ENCODE measurements at regions not wholly inside any gene's neighbourhood (a gene's known extent, or its start where the extent isn't known, plus 50 kb on each side); places are given as distances from the start of the nearest gene placed in this dataset.

- ATAC-seq: no peak
- intact Hi-C loops (cut with DNase I): no loop called here
Measured at GRCh38 chr2:30363406-30363805, 83.6 kb upstream of the LCLAT1 start.

GRCh38 chr2:30365201-30365600, 81.8 kb upstream of the LCLAT1 start:
- DNase-seq (ENCODE audit: low spot score) (no peak), ATAC-seq (no peak)
- intact Hi-C loops (cut with DNase I): no loop called here

More at GRCh38 chr2:30363406-30363805, 83.6 kb upstream of the LCLAT1 start:
- no peak for DNase-seq (ENCODE audit: low spot score)

GRCh38 chr2:30366199-30366691, 80.8 kb upstream of the LCLAT1 start:
- ATAC-seq (peak; percentile 18), DNase-seq (ENCODE audit: low spot score) (no peak)
- intact Hi-C loops (cut with DNase I): no loop called here

- no peak for ATAC-seq
- intact Hi-C loops (cut with DNase I): no loop called here
- DNase-seq (ENCODE audit: low spot score): no peak
Measured at GRCh38 chr2:30367232-30368070, 79.6 kb upstream of the LCLAT1 start.

- intact Hi-C loops (cut with DNase I): no loop called here
- DNase-seq (ENCODE audit: low spot score) (no peak), ATAC-seq (peak; percentile 33)
Measured at GRCh38 chr2:30368258-30368657, 78.8 kb upstream of the LCLAT1 start.

GRCh38 chr2:30371028-30371689, 75.9 kb upstream of the LCLAT1 start:
- intact Hi-C loops (cut with DNase I): no loop called here
- DNase-seq (ENCODE audit: low spot score): no peak
- ATAC-seq: no peak

GRCh38 chr2:30371772-30372373, 75.2 kb upstream of the LCLAT1 start:
- DNase-seq (ENCODE audit: low spot score) (no peak), ATAC-seq (peak; percentile 61)
- intact Hi-C loops (cut with DNase I): no loop called here

GRCh38 chr2:30372826-30373225, 74.2 kb upstream of the LCLAT1 start:
- DNase-seq (ENCODE audit: low spot score) (no peak), ATAC-seq (no peak)
- intact Hi-C loops (cut with DNase I): no loop called here

- intact Hi-C loops (cut with DNase I): no loop called here
- ATAC-seq: no peak
- no peak for DNase-seq (ENCODE audit: low spot score)
Measured at GRCh38 chr2:30373881-30374302, 73.2 kb upstream of the LCLAT1 start.

- ATAC-seq: no peak
- DNase-seq (ENCODE audit: low spot score): no peak
- intact Hi-C loops (cut with DNase I): no loop called here
Measured at GRCh38 chr2:30374380-30374779, 72.7 kb upstream of the LCLAT1 start.

GRCh38 chr2:30375915-30376314, 71.1 kb upstream of the LCLAT1 start:
- intact Hi-C loops (cut with DNase I): no loop called here
- DNase-seq (ENCODE audit: low spot score) (no peak), ATAC-seq (no peak)

- DNase-seq (ENCODE audit: low spot score): no peak
- intact Hi-C loops (cut with DNase I): no loop called here
- no peak for ATAC-seq
Measured at GRCh38 chr2:30379481-30379880, 67.6 kb upstream of the LCLAT1 start.

- intact Hi-C loops (cut with DNase I): no loop called here
- no peak for ATAC-seq
- DNase-seq (ENCODE audit: low spot score): no peak
Measured at GRCh38 chr2:30380824-30381223, 66.2 kb upstream of the LCLAT1 start.

- ATAC-seq: no peak
- DNase-seq (ENCODE audit: low spot score): no peak
Measured at GRCh38 chr2:30382162-30382783, 64.8 kb upstream of the LCLAT1 start.

GRCh38 chr2:30382995-30383394, 64.1 kb upstream of the LCLAT1 start:
- ATAC-seq (no peak), DNase-seq (ENCODE audit: low spot score) (no peak)
- intact Hi-C loops (cut with DNase I): no loop called here

More at GRCh38 chr2:30382162-30382783, 64.8 kb upstream of the LCLAT1 start:
- intact Hi-C loops (cut with DNase I): no loop called here

- intact Hi-C loops (cut with DNase I): no loop called here
- ATAC-seq (peak; percentile 67), DNase-seq (ENCODE audit: low spot score) (no peak)
Measured at GRCh38 chr2:30385327-30385726, 61.7 kb upstream of the LCLAT1 start.

GRCh38 chr2:30392097-30392496, 54.9 kb upstream of the LCLAT1 start:
- DNase-seq (ENCODE audit: low spot score) (no peak), ATAC-seq (peak; percentile 92)
- intact Hi-C loops (cut with DNase I): no loop called here

GRCh38 chr2:30393510-30393909, 53.5 kb upstream of the LCLAT1 start:
- no peak for DNase-seq (ENCODE audit: low spot score)
- intact Hi-C loops (cut with DNase I): no loop called here
- no peak for ATAC-seq

GRCh38 chr2:30394096-30394495, 53.0 kb upstream of the LCLAT1 start:
- DNase-seq (ENCODE audit: low spot score) (no peak), ATAC-seq (no peak)

More at GRCh38 chr2:30394096-30394495, 53.0 kb upstream of the LCLAT1 start:
- intact Hi-C loops (cut with DNase I): no loop called here
